ENCODE measurements at regions not wholly inside any gene's neighbourhood (a gene's known extent, or its start where the extent isn't known, plus 50 kb on each side); places are given as distances from the start of the nearest gene placed in this dataset.
A peak's percentile ranks its signal among the peaks of the same experiment; 100 is the strongest.

GRCh38 chr1:98088381-98088780, 167.5 kb upstream of the DPYD start:
- no CpG with 5 or more reads among the region's 3 CpGs for WGBS, 2 experiments (ENCODE audit: insufficient coverage in 2 of 2)
- Histone ChIP-seq H3K36me3 (ENCODE audit: control insufficient read depth, insufficient read depth, low read length) (no peaks in the 10 kb centered on the region), H3K4me3 (ENCODE audit: extremely low read depth, insufficient read depth, low read length, poor library complexity, severe bottlenecking) (no peak overlapping the region), H3K27ac (ENCODE audit: low read depth, low read length, severe bottlenecking) (no peak overlapping the region), H3K4me1 (ENCODE audit: control insufficient read depth, insufficient read depth, low read length, poor library complexity, severe bottlenecking) (peaks cover 20% of the 10 kb centered on the region), H3K9me3 (ENCODE audit: control insufficient read depth, low read length) (no peaks in the 10 kb centered on the region)

GRCh38 chr1:98086796-98087441, 166.1 kb upstream of the DPYD start:
- Histone ChIP-seq H3K4me1 (ENCODE audit: control insufficient read depth, insufficient read depth, low read length, poor library complexity, severe bottlenecking) (peaks cover 20% of the 10 kb centered on the region), H3K27ac (ENCODE audit: low read depth, low read length, severe bottlenecking) (peak overlapping the region; percentile 88), H3K4me3 (ENCODE audit: extremely low read depth, insufficient read depth, low read length, poor library complexity, severe bottlenecking) (no peak overlapping the region), H3K9me3 (ENCODE audit: control insufficient read depth, low read length) (no peaks in the 10 kb centered on the region), H3K36me3 (ENCODE audit: control insufficient read depth, insufficient read depth, low read length) (no peaks in the 10 kb centered on the region)
- 35 to 59% methylated on average over 2 of the region's 3 CpGs for WGBS, 2 experiments (ENCODE audit: insufficient coverage in 2 of 2)

- Histone ChIP-seq H3K9me3 (ENCODE audit: control insufficient read depth, low read length) (no peaks in the 10 kb centered on the region), H3K27ac (ENCODE audit: low read depth, low read length, severe bottlenecking) (peak overlapping the region; percentile 41), H3K4me3 (ENCODE audit: extremely low read depth, insufficient read depth, low read length, poor library complexity, severe bottlenecking) (no peak overlapping the region), H3K36me3 (ENCODE audit: control insufficient read depth, insufficient read depth, low read length) (no peaks in the 10 kb centered on the region), H3K4me1 (ENCODE audit: control insufficient read depth, insufficient read depth, low read length, poor library complexity, severe bottlenecking) (peaks cover 20% of the 10 kb centered on the region)
- WGBS, 2 experiments (ENCODE audit: insufficient coverage in 2 of 2), result no CpG with 5 or more reads among the region's 1 CpG
Observed at GRCh38 chr1:98086156-98086555, 165.3 kb upstream of the DPYD start.

GRCh38 chr1:98084188-98084587, 163.4 kb upstream of the DPYD start:
- Histone ChIP-seq H3K36me3 (ENCODE audit: control insufficient read depth, insufficient read depth, low read length) (no peaks in the 10 kb centered on the region), H3K9me3 (ENCODE audit: control insufficient read depth, low read length) (no peaks in the 10 kb centered on the region), H3K4me1 (ENCODE audit: control insufficient read depth, insufficient read depth, low read length, poor library complexity, severe bottlenecking) (peaks cover 20% of the 10 kb centered on the region), H3K27ac (ENCODE audit: low read depth, low read length, severe bottlenecking) (no peak overlapping the region), H3K4me3 (ENCODE audit: extremely low read depth, insufficient read depth, low read length, poor library complexity, severe bottlenecking) (no peak overlapping the region)
- 92 to 94% methylated on average over 1 to 2 of the region's 2 CpGs for WGBS, 2 experiments (ENCODE audit: insufficient coverage in 2 of 2)

DNA sequence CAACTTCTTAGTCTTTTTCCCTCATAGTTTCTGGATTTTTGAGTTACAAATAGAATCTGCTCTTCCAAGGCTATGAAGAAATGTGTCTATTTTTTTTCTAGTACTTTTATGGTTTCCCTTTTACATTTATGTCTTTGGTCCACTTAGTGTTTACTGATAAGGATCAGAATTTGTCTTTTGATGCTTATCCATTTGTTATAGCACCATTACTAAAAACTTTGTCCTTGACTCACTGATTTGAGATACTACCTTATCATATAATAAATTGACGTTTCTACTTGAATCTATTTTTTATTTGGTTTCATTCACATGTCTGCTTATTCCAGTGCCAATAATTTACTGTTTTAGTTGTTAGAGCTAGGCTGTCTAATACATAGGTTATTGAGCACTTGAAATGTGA, 161.1 kb upstream of the DPYD start:
- Histone ChIP-seq H3K9me3 (ENCODE audit: control insufficient read depth, low read length) (no peaks in the 10 kb centered on the region), H3K27ac (ENCODE audit: low read depth, low read length, severe bottlenecking) (no peak overlapping the region), H3K36me3 (ENCODE audit: control insufficient read depth, insufficient read depth, low read length) (no peaks in the 10 kb centered on the region), H3K4me1 (ENCODE audit: control insufficient read depth, insufficient read depth, low read length, poor library complexity, severe bottlenecking) (peaks cover 31% of the 10 kb centered on the region), H3K4me3 (ENCODE audit: extremely low read depth, insufficient read depth, low read length, poor library complexity, severe bottlenecking) (no peak overlapping the region)
- WGBS, 2 experiments (ENCODE audit: insufficient coverage in 2 of 2), result no CpG with 5 or more reads among the region's 1 CpG

DNA sequence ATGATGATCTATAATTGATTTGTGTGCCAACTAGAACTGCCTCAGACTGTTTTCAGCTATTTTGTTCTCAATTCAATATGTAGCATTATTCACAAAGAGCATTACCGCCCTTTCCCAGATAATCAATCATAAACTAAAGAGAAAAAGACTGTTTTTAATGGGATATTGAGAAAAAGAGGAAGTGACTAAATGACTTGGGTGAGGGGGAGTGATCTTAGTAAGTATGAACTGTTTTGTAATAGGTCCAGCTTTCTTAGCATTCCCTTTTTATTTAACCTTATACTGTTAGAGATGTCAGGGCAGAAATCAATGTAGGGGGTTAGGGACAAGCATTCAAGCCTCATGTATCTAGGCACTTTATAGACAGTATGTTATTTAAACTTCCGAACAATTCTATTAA, 157.8 kb upstream of the DPYD start:
- H3K27ac ChIP-seq (ENCODE audit: low read depth, low read length, severe bottlenecking), result no peak overlapping the region
- WGBS, 2 experiments (ENCODE audit: insufficient coverage in 2 of 2), result no CpG with 5 or more reads among the region's 2 CpGs
- no peaks in the 10 kb centered on the region for H3K36me3 ChIP-seq (ENCODE audit: control insufficient read depth, insufficient read depth, low read length)
- no peaks in the 10 kb centered on the region for H3K9me3 ChIP-seq (ENCODE audit: control insufficient read depth, low read length)
- H3K4me1 ChIP-seq (ENCODE audit: control insufficient read depth, insufficient read depth, low read length, poor library complexity, severe bottlenecking), result peaks cover 18% of the 10 kb centered on the region
- no peak overlapping the region for H3K4me3 ChIP-seq (ENCODE audit: extremely low read depth, insufficient read depth, low read length, poor library complexity, severe bottlenecking)

- Histone ChIP-seq H3K4me1 (ENCODE audit: control insufficient read depth, insufficient read depth, low read length, poor library complexity, severe bottlenecking) (peaks cover 18% of the 10 kb centered on the region), H3K27ac (ENCODE audit: low read depth, low read length, severe bottlenecking) (no peak overlapping the region), H3K4me3 (ENCODE audit: extremely low read depth, insufficient read depth, low read length, poor library complexity, severe bottlenecking) (no peak overlapping the region), H3K36me3 (ENCODE audit: control insufficient read depth, insufficient read depth, low read length) (no peaks in the 10 kb centered on the region), H3K9me3 (ENCODE audit: control insufficient read depth, low read length) (no peaks in the 10 kb centered on the region)
- no CpG with 5 or more reads among the region's 2 CpGs for WGBS, 2 experiments (ENCODE audit: insufficient coverage in 2 of 2)
Observed at GRCh38 chr1:98077691-98078090, 156.9 kb upstream of the DPYD start.

DNA sequence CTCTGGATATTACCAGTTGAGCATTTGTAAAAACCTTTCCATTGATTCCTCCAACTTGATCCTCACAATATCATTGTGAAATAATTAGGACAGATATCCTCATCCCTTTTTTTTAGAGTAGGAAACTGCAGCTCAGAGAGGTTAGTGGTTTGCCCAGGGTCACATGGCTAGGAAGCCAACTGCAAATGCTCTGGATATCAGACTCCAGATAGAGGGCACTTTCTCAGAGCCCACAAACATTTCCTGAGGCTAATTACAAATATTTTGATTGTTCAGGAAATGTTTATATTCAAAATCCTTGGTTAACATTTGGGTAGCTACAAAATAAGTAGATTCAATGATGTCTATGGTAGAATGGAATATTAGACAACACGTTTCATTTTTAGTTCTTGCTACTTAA, 154.8 kb upstream of the DPYD start:
- 100% methylated on average over 1 of the region's 1 CpG for WGBS, 2 experiments (ENCODE audit: insufficient coverage in 2 of 2)
- no peak overlapping the region for H3K4me3 ChIP-seq (ENCODE audit: extremely low read depth, insufficient read depth, low read length, poor library complexity, severe bottlenecking)
- peaks cover 18% of the 10 kb centered on the region for H3K4me1 ChIP-seq (ENCODE audit: control insufficient read depth, insufficient read depth, low read length, poor library complexity, severe bottlenecking)
- no peaks in the 10 kb centered on the region for H3K36me3 ChIP-seq (ENCODE audit: control insufficient read depth, insufficient read depth, low read length)
- H3K27ac ChIP-seq (ENCODE audit: low read depth, low read length, severe bottlenecking), result no peak overlapping the region
- H3K9me3 ChIP-seq (ENCODE audit: control insufficient read depth, low read length), result no peaks in the 10 kb centered on the region

GRCh38 chr1:98073823-98074222, 153.0 kb upstream of the DPYD start:
- Histone ChIP-seq H3K27ac (ENCODE audit: low read depth, low read length, severe bottlenecking) (no peak overlapping the region), H3K9me3 (ENCODE audit: control insufficient read depth, low read length) (no peaks in the 10 kb centered on the region), H3K4me1 (ENCODE audit: control insufficient read depth, insufficient read depth, low read length, poor library complexity, severe bottlenecking) (peaks cover 18% of the 10 kb centered on the region), H3K4me3 (ENCODE audit: extremely low read depth, insufficient read depth, low read length, poor library complexity, severe bottlenecking) (no peak overlapping the region), H3K36me3 (ENCODE audit: control insufficient read depth, insufficient read depth, low read length) (no peaks in the 10 kb centered on the region)
- 80 to 96% methylated on average over 3 of the region's 3 CpGs for WGBS, 2 experiments (ENCODE audit: insufficient coverage in 2 of 2)

- WGBS, 2 experiments (ENCODE audit: insufficient coverage in 2 of 2), result no CpG with 5 or more reads among the region's 3 CpGs
- no peak overlapping the region for H3K4me3 ChIP-seq (ENCODE audit: extremely low read depth, insufficient read depth, low read length, poor library complexity, severe bottlenecking)
- no peaks in the 10 kb centered on the region for H3K9me3 ChIP-seq (ENCODE audit: control insufficient read depth, low read length)
- no peaks in the 10 kb centered on the region for H3K36me3 ChIP-seq (ENCODE audit: control insufficient read depth, insufficient read depth, low read length)
- peaks cover 13% of the 10 kb centered on the region for H3K4me1 ChIP-seq (ENCODE audit: control insufficient read depth, insufficient read depth, low read length, poor library complexity, severe bottlenecking)
- no peak overlapping the region for H3K27ac ChIP-seq (ENCODE audit: low read depth, low read length, severe bottlenecking)
Observed at GRCh38 chr1:98073106-98073505, 152.3 kb upstream of the DPYD start.

- Histone ChIP-seq H3K36me3 (ENCODE audit: control insufficient read depth, insufficient read depth, low read length) (no peaks in the 10 kb centered on the region), H3K4me3 (ENCODE audit: extremely low read depth, insufficient read depth, low read length, poor library complexity, severe bottlenecking) (no peak overlapping the region), H3K9me3 (ENCODE audit: control insufficient read depth, low read length) (no peaks in the 10 kb centered on the region), H3K4me1 (ENCODE audit: control insufficient read depth, insufficient read depth, low read length, poor library complexity, severe bottlenecking) (peaks cover 2% of the 10 kb centered on the region), H3K27ac (ENCODE audit: low read depth, low read length, severe bottlenecking) (no peak overlapping the region)
- WGBS, 2 experiments (ENCODE audit: insufficient coverage in 2 of 2), result no CpG with 5 or more reads among the region's 2 CpGs
Observed at GRCh38 chr1:98072047-98072446, 151.2 kb upstream of the DPYD start.
